NCI-H2196 (cell line): ENCODE measurements at regions not wholly inside any gene's neighbourhood (a gene's known extent, or its start where the extent isn't known, plus 50 kb on each side); places are given as distances from the start of the nearest gene placed in this dataset.
"Not testable (repeated sequence)": the region's sequence is repeated elsewhere in the genome, so short reads cannot be mapped to it uniquely, and the experiment has no call there.

Experiments used
- DNase-seq: peaks from one replicate; lab custom pipeline; 2025; ENCODE audit not compliant: unreplicated experiment; lab: John Stamatoyannopoulos, UW

DNA sequence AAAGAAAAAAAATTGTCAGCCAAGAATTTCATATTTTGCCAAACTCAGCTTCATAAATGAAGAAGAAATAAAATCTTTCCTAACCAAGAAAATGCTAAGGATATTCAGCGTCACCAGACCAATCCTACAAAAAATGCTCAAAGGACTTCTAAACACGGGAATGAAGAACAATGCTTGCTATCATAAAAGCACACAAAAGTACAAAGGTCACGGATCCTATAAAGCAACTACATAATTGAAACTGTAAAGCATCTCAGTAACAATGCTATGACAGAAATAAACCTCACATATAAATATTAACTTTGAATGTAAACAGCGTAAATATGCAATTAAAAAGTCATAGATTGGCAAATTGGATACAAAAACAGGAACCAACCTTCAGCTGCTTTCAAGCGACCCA is 1314.6 kb upstream of the GYPC start:
- no peak for DNase-seq

DNA sequence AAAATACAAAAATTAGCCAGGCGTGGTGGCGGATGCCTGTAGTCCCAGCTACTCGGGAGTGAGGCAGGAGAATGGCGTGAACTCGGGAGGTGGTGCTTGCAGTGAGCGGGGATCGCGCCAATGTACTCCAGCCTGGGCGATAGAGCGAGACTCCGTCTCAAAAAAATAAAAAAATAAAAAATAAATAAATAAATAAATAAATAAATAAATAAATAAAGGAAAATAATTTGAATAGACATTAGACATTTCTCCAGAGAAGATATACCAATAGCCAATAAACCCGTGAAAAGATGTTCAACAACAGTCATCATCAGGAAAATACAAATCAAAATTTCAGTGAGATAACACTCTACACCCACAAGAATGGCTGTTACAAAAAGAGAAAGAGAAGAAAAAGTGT is 1302.4 kb upstream of the GYPC start:
- DNase-seq: not testable (repeated sequence)

GRCh38 chr2:125364192-125364983 is 1291.6 kb upstream of the GYPC start:
- DNase-seq: no peak

- DNase-seq: no peak
These were observed 1291.0 kb upstream of the GYPC start for GRCh38 chr2:125364984-125365265.

DNA sequence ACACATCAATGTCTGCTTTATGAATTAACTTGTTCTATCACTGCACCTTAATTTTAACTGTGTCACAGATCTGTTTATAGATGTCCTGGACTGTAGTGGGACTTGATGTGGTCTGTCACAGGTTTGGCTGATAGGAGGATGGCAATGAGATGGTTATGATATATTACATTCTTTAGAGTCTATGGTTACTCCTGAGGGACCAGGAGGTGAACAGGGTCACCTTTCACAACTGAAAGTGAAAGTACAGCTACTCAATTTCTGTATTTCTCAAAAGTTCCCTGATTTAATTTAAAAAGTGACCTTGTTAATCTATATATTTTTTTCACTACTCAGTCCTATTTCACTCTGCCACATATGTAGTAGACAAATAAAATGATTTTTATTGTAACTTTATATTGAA is 1284.1 kb upstream of the GYPC start:
- DNase-seq: no peak

GRCh38 chr2:125373293-125373692 is 1282.7 kb upstream of the GYPC start:
- DNase-seq: no peak

DNA sequence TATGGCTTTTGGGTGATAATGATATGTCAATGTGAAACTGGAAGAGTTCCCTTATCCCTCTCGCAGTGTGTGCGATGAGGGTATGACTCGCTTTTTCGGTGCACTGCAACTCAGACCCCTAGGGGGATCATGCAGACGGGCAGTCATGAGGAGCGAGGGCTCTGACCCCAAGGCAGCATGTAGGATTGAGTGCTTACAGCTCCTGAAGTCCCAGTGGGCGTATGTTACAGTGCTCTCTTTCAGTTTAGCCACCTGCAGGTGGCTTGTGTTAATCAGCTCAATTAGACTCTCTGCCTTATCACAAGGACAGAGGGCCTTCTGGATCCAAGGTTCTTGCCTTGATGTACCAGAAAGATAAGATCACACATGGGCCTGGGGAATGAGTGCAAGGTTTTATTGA is 1269.9 kb upstream of the GYPC start:
- DNase-seq: no peak

DNA sequence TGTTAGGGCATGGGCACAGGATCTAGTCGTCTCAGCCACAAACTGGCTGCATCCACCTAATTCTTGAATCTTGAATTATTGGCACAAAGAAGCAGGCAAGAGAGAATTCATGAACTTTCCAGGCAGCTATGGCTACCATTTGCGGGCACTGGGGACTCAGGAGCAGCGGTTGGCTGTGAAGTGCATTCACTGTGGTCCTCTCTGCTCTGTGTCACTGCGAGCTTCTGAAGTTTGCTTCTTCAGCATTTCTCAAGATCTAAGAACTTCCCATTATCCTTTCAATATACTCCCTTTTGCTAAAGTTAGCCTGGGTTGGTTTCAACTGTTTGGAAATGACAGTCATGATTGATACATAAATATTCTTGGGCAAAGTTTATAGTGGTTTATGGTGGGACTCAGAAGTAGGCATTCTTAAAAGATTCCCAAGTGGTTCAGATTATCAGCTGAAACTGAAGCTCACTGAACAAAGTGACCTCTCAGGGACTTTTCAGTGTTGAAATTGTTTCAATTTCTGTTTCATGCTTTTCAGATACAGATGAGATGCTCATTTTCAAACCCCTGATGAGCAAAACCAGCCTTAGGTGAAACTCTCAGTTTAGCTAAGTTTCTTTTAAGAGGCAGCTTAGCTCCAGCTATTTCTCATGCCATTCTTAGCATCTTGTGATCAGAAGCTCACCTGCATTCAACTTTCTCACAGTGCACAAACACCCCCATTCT is 1258.3 kb upstream of the GYPC start:
- no peak for DNase-seq

DNA sequence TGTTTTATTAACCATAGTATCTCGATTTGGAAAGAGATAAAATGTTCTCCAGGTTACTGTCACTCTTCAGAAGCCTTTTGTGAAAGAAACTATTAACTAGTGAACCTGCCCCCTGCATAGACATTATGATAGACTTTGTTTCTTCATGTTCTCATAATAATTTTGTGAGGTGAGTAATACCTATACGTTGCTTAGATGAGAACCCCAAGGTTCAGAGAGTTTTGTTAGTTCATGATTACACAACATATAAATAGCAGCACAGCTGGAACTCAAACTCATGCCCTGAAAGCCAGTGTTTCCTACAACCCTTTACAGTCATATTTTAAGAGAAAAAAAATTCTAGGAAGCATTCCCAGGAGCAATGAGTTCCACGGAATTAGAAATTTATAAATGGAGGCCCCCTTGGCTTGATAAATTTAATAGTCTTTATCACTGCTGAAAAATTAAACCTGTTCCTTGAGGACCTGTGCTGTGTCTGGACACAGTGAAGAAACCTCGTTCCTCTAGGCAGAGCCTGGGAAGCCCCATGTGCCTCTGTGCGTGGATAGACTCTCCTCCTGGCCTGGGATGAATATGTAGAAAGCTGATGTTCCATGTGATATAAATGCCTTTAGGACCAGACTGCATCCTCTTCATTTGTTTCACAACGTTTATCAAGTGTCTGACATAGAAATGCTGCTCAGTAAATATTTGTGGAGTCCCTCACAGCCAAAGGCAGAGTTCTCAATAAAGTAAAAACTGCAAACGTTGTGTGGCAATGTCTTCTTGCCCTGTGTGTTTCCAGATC is 1257.0 kb upstream of the GYPC start:
- no peak for DNase-seq

DNA sequence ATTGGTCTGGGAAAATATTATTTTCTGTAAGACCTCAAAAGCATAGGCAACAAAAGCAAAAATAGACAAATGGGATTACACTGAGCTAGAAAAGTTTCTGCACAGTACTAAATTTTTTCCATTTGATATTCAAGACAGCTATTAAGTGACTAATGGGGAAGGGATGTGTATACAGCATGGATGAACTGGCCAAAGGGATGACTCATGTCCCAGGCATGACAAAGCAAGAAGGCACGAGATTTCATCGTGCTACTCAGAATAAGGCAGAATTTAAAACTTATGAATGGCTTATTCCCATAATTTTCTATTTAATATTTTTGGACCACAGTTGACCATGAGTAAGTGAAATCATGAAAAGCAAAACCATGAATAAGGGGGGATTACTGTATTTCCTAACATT is 1250.1 kb upstream of the GYPC start:
- no peak for DNase-seq

GRCh38 chr2:125408874-125409538 is 1247.0 kb upstream of the GYPC start:
- no peak for DNase-seq

DNA sequence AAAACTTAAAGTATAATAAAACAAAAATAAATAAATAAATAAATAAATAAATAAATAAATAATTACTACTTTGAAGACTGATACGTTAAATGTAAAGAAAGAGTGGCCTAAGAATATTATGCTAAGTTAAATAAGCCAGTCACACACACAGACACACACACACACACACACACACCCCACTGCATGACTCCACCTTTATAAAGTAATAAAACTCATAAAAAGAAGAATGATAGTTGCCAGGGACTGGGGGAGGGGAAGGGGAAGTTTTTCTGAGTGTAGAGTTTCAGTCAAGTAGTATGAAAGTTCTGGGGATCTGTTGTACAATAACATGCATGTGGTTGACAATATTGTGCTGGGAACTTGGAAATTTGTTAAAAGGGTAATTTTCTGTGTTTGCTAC is 1237.5 kb upstream of the GYPC start:
- DNase-seq: no peak

- DNase-seq: not testable (repeated sequence)
These were observed 1233.7 kb upstream of the GYPC start for GRCh38 chr2:125422198-125422770.

- no peak for DNase-seq
These were observed 1231.6 kb upstream of the GYPC start for GRCh38 chr2:125424266-125424785.

GRCh38 chr2:125427721-125428315 is 1228.1 kb upstream of the GYPC start:
- DNase-seq: no peak

GRCh38 chr2:125444106-125444505 is 1211.9 kb upstream of the GYPC start:
- DNase-seq: no peak

DNA sequence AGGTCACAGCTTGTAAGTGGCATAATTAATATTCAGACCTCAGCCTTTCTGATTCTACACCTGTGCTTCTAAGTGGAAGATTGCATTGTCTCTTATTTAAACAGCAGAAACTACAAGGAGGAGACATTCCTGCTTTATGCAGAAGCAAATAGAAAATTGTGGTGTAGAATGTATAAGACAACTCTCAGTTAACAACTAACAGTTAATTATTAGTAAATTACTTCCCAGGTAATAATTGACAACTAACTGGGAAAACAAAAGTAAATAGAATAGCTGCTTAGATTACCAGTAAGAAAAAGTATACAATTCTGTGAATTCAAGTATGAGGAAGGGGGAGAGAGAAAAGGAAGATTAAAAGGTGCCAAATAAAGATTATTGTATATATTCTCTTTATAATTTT is 1210.5 kb upstream of the GYPC start:
- DNase-seq: no peak

DNA sequence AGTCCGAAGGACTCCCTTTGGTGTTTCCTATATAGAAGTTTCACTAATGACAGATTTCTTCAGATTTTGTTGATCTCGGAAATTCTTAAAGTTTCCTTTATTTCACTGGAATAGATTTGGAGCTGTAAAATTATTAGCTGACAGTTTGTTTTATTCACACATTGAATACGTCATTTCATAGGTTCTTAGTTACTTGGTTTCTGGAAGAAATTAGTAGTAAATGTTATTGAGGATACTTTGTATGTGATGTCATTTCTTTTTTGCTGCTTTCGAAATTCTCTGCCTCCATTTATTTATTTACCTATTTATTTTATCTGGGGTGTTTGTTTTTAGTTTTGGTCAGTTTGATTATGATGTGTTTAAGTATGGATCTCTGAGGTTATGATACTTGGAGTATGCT is 1205.9 kb upstream of the GYPC start:
- DNase-seq: no peak

- DNase-seq: no peak
These were observed 1200.8 kb upstream of the GYPC start for GRCh38 chr2:125455110-125455509.

- DNase-seq: no peak
These were observed 1199.1 kb upstream of the GYPC start for GRCh38 chr2:125456693-125457363.
